DND-41 (cell line): ENCODE measurements at regions not wholly inside any gene's neighbourhood (a gene's known extent, or its start where the extent isn't known, plus 50 kb on each side); places are given as distances from the start of the nearest gene placed in this dataset.
"Not testable (repeated sequence)": the region's sequence is repeated elsewhere in the genome, so short reads cannot be mapped to it uniquely, and the experiment has no call there.

Experiments
- ATAC-seq: fragments of 200-7000 bp; cut with Tn5 transposase; 3 replicates; pipeline ENCODE4 v1.9.1; 2021; ENCODE audit warnings: low read depth; ENCODE audit not compliant: insufficient read depth
- DNase-seq: peaks from one replicate; pipeline ENCODE4 v3.0.0-alpha.2; 2020
- H2AFZ ChIP-seq: 2 replicates; pipeline ENCODE4 v1.6.0; 2012; ENCODE audit warnings: low read depth, low read length
- H3K27ac ChIP-seq: 2 replicates; pipeline ENCODE4 v1.5.1; 2012; ENCODE audit warnings: low read length, inconsistent platforms
- H3K27me3 ChIP-seq: fragments of 200-600 bp; sonication (generic); 2 replicates; pipeline ENCODE4 v1.6.0; 2012; ENCODE audit warnings: low read length, mild to moderate bottlenecking, inconsistent platforms; ENCODE audit not compliant: insufficient read depth, poor library complexity
- H3K36me3 ChIP-seq: 2 replicates; pipeline ENCODE4 v1.5.1; 2012; ENCODE audit warnings: low read length, inconsistent platforms; ENCODE audit not compliant: insufficient read depth
- H3K4me1 ChIP-seq: 2 replicates; pipeline ENCODE4 v1.5.1; 2012; ENCODE audit warnings: mild to moderate bottlenecking, low read length; ENCODE audit not compliant: insufficient read depth
- H3K4me2 ChIP-seq: 2 replicates; pipeline ENCODE4 v1.6.0; 2012; ENCODE audit warnings: mild to moderate bottlenecking, moderate library complexity, low read length, inconsistent platforms; ENCODE audit not compliant: insufficient read depth
- H3K4me3 ChIP-seq, 2 experiments: fragments of 200-600 bp in 1 of 2; shearing (Covaris generic) in 1 of 2; 2 replicates each; pipeline ENCODE4 v1.5.1; 2012 to 2016; ENCODE audit warnings: inconsistent platforms in 2 of 2, low read length in 2 of 2, mild to moderate bottlenecking in 2 of 2, low read depth in 1 of 2, moderate library complexity in 1 of 2
- H3K79me2 ChIP-seq: 2 replicates; pipeline ENCODE4 v1.6.0; 2012; ENCODE audit warnings: low read length, inconsistent platforms; ENCODE audit not compliant: insufficient read depth
- H3K9ac ChIP-seq: 2 replicates; pipeline ENCODE4 v1.6.0; 2012; ENCODE audit warnings: low read depth, mild to moderate bottlenecking, inconsistent platforms, low read length, moderate library complexity
- H3K9me3 ChIP-seq: 2 replicates; pipeline ENCODE4 v1.5.1; 2012; ENCODE audit warnings: low read length, moderate library complexity, mild to moderate bottlenecking, inconsistent platforms; ENCODE audit not compliant: insufficient read depth, severe bottlenecking
- H4K20me1 ChIP-seq: 2 replicates; pipeline ENCODE4 v1.6.0; 2012; ENCODE audit warnings: low read length; ENCODE audit not compliant: insufficient read depth
- CTCF ChIP-seq: IDR thresholded peaks from 2 replicates; pipeline ENCODE4 v1.5.1; 2012; ENCODE audit warnings: borderline replicate concordance, low read length, moderate library complexity, mild to moderate bottlenecking; ENCODE audit not compliant: poor library complexity, severe bottlenecking; ENCODE audit errors: extremely low read depth
- EZH2 ChIP-seq: IDR thresholded peaks from 3 replicates; pipeline ENCODE4 v1.6.1; 2012; ENCODE audit warnings: borderline replicate concordance, low read depth, mild to moderate bottlenecking, moderate library complexity, low read length, inconsistent platforms; ENCODE audit not compliant: severe bottlenecking

GRCh38 chr2:19617257-19617848 lies 258.9 kb upstream of the OSR1 start:
- DNase-seq = no peak
- Histone ChIP-seq H3K9me3 (peaks cover 13% of the 10 kb centered on the region), H3K4me1 (no peaks in the 10 kb centered on the region), H2AFZ (no peak overlapping the region), H3K4me2 (no peak overlapping the region), H3K79me2 (no peaks in the 10 kb centered on the region), H3K27ac (no peak overlapping the region), H4K20me1 (no peaks in the 10 kb centered on the region), H3K4me3 (no peak overlapping the region), H3K36me3 (no peaks in the 10 kb centered on the region), H3K9ac (no peak overlapping the region), H3K27me3 (no peaks in the 10 kb centered on the region)
- ATAC-seq = no peak
- TF ChIP-seq EZH2 (no peak), CTCF (no peak)

- not testable (repeated sequence) for H3K36me3 ChIP-seq, H3K9ac ChIP-seq, H2AFZ ChIP-seq, H3K4me2 ChIP-seq, H3K79me2 ChIP-seq, ATAC-seq, DNase-seq, H3K4me1 ChIP-seq, H4K20me1 ChIP-seq, H3K4me3 ChIP-seq, H3K27ac ChIP-seq, H3K27me3 ChIP-seq
- peaks cover 13% of the 10 kb centered on the region for H3K9me3 ChIP-seq
Observed at GRCh38 chr2:19615402-19615801, 257.0 kb upstream of the OSR1 start.

- H3K36me3 ChIP-seq = no peaks in the 10 kb centered on the region
- no peak overlapping the region for H2AFZ ChIP-seq
- no peak for ATAC-seq
- peaks cover 13% of the 10 kb centered on the region for H3K9me3 ChIP-seq
- H3K9ac ChIP-seq = no peak overlapping the region
- H3K4me3 ChIP-seq = no peak overlapping the region
- H4K20me1 ChIP-seq = no peaks in the 10 kb centered on the region
- H3K4me1 ChIP-seq = no peaks in the 10 kb centered on the region
- no peak overlapping the region for H3K4me2 ChIP-seq
- DNase-seq = no peak
- no peaks in the 10 kb centered on the region for H3K27me3 ChIP-seq
- TF ChIP-seq EZH2 (no peak), CTCF (no peak)
- H3K27ac ChIP-seq = no peak overlapping the region
- H3K79me2 ChIP-seq = no peaks in the 10 kb centered on the region
Observed at GRCh38 chr2:19614066-19614465, 255.6 kb upstream of the OSR1 start.

- Histone ChIP-seq H3K4me3 (no peak overlapping the region), H4K20me1 (no peaks in the 10 kb centered on the region), H2AFZ (no peak overlapping the region), H3K9me3 (peaks cover 13% of the 10 kb centered on the region), H3K9ac (no peak overlapping the region), H3K79me2 (no peaks in the 10 kb centered on the region), H3K4me2 (no peak overlapping the region), H3K27me3 (no peaks in the 10 kb centered on the region), H3K4me1 (no peaks in the 10 kb centered on the region), H3K27ac (no peak overlapping the region), H3K36me3 (no peaks in the 10 kb centered on the region)
- ATAC-seq = no peak
- no peak for DNase-seq
- TF ChIP-seq EZH2 = no peak
- TF ChIP-seq CTCF = no peak
Observed at GRCh38 chr2:19611491-19612332, 253.3 kb upstream of the OSR1 start.
